HG02840 (cell line): ENCODE measurements at regions not wholly inside any gene's neighbourhood (a gene's known extent, or its start where the extent isn't known, plus 50 kb on each side); places are given as distances from the start of the nearest gene placed in this dataset.

ENCODE experiments used
- ATAC-seq: cut with Tn5 transposase; IDR thresholded peaks from one replicate; pipeline ENCODE4 v1.9.1; 2021; ENCODE audit warnings: mild to moderate bottlenecking, moderate library complexity, moderate number of reproducible peaks; ENCODE audit not compliant: unreplicated experiment, low FRiP score

DNA sequence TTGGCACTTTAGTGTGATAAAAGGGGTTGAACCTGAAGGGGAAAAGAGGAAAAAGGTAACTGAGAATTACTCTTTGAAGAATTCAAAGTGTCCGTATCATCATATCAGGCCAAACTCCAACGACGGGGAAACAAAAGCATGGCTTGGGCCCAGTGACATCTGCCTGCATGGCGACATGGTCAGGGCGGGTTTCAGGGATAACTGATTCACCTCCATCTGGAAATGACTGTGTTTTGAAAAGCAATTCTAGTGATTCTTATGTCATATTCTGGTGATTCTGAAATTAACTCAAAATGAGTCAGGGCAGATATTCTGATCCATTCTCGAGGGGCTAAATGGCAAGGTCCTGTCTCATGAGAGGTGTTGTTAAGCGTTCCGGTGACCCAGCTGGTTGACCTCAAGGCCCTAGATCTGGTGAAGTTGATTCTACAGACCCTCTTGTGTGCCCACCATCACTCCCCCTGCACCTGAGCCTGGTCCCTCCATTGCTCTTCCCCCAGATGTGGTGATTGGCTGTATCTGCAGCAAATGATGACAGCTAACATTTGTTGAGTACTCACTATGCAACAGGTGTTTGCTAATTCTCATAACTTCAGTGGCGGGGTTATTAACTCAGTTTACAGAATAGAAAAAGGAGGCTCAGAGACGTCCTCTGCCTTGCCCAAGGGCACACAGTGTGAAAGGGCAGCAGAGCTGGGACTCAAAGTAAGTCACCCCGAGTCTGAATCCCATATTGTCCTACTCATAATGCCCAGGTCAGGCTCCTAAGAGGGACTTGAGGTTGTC lies 251.8 kb downstream of the MAF start:
- no peak for ATAC-seq

DNA sequence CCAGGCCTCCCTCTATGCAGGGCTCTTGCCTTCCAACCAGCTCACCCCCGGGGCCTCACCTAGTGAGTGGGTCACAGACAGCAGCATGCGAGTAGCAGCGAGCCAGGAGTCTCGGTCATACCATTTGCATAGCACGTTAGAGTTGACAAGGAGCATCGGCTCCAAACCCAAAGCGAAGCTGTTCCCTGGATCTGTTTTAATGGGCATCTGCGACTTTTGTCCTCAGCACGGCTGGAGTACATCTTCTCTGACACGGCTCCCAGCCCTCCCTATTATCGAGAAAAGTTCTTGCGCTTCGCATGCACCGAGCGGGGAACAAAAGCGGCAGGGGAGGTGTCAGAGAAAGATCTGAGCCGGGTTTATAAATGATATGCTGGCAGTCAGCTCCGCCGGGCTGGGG lies 253.3 kb downstream of the MAF start:
- no peak for ATAC-seq

DNA sequence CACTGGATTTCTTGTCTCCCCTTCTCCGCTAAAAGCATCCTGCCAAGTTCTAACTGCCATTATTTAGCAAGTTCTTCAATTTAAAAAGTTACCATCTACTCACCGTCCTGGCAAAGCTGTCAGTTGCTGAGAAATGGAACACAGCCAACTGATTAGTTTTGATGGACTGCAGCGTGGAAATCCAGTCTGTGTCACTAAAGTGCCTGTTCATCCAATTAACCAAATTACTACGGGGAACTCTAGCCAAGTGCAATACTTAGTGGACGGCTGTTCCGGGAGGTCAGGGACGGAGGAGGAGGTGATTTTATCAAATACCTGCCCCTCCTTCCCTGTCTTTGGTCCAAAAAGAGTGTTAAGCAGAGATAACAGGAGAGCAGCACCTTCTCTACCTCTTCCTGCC lies 260.7 kb downstream of the MAF start:
- ATAC-seq = no peak

DNA sequence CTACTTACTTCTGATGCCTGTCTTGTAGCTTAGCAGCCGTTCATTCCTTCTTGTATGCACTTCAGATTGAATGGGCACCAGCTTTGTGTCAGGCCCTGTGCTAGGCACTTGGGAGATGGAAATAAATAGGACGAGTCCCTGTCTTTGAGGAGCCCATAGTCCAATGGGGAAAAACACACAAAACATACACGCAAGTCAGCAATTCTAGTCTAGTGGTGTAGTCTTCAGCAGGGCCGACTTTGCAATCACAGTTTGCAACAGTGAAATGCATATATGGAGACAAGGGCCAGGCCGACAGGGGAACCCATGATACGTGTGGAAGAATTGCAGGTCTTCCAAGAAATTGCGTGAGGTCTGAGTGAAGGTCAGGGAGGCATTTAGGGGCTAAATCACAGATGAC lies 262.6 kb downstream of the MAF start:
- no peak for ATAC-seq

DNA sequence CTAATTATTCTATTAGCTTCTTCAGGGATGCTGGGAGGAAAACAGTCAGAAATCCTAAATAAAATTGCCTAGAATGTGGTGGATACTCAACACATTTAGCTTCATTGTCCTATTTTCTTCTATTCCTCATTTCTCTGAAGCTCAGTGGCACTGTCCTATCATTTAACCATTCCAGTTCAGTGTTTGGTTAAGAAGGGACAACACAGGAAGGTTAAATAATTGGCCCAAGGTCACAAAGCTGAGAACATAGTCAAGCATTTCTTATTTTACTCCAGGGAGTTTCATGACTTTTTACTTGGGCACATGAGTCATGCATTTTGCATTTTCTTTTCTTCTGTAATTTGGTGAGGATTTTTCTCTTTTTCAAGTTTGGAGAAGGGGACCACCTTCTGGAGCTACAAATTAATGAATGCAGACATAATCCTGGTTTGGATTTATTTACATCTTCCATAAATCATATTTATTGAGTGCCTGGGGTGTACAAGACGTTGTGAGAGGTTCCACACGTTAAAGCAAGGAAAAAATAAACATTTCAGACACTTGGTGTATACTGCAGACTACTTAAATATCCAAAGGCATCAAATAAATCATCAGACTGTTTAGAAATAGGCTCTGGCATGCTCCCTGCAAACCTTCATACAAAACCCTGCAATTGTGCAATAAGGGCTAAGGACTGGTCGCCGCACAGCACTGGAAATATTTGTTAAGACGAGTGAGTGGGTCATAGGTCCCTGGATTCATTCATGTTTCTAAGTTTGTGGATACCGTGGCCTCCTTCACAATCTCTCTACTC lies 263.9 kb downstream of the MAF start:
- ATAC-seq = no peak

DNA sequence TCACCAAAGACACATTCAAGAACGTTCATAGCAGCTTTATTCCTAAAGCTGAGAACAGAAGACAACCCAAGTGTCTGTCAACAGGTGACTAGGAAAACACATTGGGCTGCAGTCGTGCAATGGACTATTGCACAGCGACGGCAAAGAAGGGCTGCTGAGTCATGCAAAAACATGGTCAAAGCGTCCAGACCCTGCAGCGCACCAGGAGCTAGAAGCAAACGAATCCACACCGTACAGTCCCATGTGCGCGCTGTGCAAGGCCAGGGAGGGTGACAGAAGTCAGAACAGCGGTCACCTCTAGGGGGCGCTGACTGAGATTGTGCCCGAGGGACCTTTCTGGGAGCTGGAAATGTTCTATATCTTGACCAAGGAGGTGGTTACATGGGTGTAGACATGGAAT lies 266.4 kb downstream of the MAF start:
- no peak for ATAC-seq

DNA sequence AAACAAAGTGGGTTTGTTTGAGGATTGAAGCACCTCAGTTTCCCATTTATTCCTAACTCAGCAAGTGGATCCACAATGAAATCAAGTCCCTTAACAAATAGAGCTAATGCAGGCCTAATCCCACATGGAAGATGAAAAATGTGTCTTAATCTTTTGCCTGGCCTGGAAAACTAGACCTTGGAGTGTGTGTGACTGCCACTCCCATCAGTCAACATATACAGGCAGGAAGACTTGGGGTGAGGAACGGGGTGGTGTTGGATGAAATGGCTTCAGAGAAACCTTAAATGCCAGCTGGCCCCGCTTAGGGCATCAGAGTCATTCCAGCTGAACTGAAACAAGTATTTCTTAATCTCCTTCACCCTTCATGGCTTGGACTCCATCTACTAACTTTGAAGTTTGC lies 269.5 kb downstream of the MAF start:
- no peak for ATAC-seq

DNA sequence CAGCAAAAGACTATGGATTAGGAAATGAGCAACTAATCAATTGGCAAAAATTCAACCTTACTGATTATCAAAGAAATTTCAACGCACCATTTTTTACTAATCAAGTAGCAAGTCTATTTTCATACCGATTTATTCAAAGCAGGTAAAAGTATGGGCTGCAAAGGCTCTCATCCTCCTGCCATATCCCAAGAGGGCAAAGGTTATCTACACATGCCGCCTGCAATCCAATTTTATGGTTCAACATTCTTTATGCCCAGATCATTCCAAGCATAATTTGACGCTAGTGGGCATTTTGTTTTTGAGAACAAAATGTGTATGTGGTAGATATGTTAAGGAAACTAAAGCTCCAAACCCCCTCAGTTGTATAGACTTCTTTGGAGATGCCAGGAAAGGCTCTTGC lies 270.6 kb downstream of the MAF start:
- no peak for ATAC-seq

DNA sequence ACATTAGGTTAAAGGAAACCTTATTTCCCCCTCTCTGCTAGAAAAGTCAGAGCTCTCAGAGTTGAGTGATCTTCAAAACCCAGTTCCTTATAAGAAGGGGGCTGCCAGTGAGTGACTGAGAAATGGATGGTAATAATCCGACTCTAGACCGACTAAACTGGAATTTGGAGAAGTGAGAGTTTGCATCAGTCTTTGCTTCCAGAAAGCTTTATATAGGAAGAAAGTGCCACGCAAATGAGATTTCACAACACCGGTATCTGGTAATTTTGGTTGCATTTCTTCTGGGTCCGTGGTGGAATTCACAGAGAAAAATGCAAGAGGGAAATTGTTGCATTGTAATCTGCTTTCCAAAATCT lies 271.4 kb downstream of the MAF start:
- no peak for ATAC-seq

DNA sequence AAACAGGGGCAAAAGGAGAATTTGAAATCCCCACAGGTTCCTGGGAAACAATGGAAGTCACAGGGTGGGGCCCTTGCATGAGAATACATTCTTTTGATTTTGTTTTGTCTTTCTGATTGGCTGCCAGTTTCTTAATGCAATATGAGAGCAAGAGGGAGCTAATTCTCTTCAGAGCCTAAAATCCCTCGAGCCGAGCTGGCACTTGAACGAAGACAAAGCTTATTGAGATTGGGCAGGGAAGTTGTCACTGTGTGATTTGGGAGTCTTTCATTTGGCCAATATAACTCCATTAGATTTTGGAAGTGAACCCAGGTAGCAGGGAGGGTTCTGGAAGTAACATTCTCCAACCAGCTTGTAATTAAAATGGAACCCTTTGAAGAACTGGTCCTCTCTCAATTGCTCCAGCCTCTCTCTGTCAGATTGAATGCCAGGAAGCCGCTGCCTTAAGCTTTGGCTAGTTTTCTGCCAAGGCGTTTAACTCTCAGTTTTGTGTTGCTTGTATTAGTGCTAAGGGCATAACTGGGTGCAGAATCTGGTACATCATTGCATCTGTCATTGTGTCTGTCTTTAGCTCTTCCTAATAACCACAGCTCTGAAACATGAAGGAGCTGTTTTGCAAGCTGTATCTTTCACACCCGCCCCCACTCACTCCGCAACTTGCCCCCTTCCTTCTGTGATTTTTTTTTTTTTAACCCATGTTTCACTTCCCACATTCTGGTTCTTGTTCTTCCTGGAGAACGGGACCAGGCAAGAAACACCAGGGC lies 272.0 kb downstream of the MAF start:
- ATAC-seq = no peak

DNA sequence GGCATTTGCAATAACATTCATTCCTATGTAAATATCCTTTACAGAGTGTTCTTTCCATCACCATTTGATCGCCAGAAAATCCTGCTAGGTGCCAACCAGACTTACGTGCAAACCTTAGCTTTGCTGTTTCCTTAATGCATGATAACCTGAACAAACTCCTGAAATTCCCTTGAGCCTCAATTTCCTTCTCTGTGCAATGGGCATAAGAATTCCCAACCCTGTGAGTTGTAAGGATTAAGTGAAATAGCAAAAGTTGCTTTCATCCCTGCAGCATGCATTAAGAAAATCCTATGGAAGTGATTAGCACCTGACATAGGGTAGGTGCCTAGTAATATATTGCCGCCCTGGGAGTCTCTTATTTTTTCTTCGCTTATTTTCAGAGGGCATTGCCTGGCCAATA lies 272.7 kb downstream of the MAF start:
- ATAC-seq = no peak

DNA sequence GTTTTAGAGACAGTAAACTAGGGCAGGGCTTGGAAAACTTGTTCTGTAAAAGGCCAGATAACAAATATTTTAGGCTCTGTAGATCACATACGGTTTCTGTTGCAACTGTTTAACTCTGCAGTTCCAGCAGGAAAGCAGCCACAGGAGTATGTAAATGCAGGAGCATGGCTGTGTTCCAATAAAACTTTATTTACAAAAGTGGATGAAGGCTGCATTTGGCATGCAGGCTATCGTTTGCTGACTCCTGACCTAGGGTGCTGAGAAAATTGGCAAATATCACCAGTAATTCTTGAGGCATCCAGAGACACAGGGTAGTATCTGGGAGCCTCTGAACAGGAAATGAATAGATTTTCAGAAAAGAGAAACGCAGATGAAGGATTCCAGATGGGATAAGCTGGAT lies 274.0 kb downstream of the MAF start:
- no peak for ATAC-seq

DNA sequence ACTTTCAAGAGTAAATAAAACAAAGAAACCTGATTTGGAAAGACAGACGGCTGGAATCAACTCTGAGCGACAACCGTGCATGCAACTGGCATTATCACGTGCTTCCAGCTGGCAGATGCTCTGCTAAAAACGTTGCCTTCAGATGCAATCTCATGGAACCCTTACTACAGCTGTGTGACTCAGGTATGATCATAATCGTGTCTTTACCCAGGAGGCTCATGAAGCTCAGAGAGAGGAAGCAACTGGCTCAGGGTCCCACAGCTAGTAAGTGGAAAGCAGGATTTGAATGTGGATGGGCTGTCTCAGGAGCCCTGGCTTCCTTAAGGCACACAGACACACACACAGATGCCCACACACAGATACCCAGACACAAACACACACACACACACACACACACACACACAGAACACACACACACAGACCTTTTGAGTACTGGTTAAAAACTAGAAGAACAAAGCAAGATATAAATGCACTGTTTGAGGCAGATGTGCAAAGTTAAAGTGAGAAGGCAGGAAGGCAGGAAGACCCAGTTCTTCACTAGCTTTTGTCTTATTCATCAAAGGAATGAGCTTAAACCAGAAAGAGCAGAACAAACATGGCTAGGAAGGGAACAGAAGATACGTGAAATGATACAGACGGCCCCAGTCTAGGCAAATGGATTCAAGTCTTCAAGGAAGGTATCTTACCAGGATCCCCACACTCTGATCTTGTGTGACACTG lies 275.2 kb downstream of the MAF start:
- no peak for ATAC-seq

DNA sequence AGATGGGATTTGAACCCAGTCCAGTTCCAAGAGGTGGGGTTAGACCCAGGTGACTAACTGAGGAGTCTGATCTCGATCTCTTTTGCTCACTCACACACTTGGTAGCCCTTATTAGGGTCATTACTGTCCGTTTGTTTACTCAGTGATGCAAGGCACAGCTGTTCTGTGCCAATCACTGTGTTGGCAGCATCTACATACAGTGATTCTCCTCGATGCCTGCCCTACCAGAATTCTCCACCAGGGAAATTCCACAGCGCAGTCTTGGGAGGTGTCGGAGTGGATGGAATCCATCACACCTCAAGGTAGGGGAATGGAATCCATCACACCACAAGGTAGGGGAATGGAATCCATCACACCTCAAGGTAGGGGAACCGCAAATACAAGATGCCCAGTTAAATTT lies 279.6 kb downstream of the MAF start:
- no peak for ATAC-seq

DNA sequence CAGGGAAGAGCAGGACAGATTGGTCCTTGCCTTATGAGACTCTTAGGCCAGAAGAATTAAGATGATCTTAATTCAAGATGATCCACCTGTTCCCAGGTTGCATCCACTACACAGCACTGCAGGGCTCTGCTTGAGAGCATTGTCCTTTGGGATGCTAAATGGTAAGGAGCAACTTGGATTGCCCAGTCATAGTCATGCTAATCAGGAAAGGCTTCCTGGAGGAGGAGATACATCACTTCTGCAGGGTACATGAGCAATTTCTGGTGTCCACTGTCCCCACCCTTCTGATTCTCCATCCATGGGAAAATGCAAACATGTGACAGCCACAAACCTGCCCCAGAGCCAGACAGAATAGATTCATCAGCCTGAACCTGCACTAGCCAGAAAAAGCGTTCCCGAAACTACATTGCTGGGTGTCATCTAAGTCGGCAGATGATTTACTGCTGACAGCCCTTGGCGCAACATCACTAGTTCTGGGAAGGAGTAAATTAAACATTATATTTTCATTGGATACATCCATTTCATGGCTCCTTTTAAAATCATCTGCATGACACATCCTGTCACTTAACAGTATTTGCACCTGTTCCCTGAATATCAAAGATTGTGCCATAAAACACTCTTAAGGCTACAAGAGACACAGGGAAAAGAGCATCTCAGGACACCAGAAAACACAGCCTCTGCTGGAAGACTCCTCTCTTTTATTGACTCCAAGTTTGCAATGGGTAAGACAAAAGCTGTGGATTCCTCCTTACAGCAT lies 282.2 kb downstream of the MAF start:
- no peak for ATAC-seq

DNA sequence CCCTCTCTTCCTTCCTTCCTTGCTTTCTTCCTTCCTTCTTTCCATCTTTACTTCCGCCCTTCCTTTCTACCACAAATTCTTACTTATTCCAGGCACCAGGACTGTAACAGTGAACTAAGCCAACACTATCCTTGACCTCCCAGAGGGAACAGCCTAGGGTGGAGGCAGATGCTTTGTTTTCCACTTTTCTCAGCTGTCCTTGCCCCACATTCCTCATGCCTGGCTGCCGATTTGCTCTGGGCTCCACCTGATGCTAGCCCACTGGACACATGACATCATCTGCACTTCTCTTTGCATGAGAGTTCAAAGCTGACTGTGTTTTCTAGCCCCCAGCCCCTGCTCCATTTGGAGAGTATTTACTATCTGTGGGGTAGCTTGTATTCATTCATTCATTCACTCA lies 283.0 kb downstream of the MAF start:
- ATAC-seq = no peak

DNA sequence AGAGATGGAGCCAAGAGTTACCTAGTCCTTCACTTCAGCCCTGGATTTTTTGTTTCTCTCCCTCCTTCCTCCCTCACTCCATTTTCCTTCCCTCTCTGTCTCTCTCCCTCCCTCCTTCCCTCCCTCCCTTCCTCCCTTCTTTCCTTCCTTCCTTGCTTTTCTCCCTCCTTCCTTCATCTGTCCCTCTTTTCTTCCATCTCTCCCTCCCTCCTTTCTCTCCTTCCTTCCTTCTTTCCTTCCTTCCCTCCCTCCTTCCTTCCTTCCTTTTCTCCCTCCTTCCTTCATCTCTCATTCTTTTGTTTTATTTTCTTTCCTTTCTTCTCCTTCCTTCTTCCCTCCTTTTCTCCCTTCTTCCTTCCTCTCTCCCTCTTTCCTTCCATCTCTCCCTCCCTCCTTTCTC lies 283.5 kb downstream of the MAF start:
- ATAC-seq = no peak

DNA sequence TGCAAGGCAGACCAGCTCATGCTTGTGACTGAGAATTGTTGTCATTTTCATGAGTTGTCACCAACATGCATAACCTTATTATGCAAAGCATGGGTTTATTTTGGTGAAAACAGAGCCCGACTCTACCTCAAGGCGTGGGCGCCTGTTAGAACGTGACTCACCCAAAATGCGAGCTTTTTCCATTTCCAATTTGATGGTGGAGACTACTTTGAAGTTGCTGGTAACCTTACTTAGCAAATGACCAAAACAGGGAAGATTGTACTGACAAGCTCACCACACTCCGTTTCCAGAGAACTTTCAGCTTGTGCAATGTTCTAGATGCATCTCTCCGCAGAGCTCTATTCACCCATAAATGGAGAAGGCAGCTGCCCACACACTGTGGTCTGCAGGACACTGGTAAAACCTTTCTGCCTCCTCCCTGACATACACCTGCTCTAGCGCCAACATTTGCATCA lies 284.5 kb downstream of the MAF start:
- peak; percentile 71 for ATAC-seq

DNA sequence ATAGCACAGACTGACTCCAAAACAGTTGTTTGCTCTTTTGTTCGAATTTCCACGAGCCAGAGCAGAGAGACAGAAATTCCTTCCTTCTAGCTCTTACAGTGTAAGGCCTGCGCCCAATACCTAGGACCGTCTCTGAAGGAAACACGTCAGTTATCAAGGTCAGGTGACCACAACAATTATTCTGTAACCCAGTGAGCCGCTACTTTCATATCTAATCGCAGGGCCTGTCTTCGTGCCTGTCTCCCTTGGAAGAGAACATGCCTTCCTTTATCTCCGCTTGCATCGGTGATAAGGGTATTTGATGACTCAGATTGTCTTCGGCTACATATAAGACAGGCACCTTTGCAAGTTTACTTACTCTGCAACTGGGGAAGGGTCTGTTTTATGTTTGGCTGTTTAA lies 288.0 kb downstream of the MAF start:
- no peak for ATAC-seq

DNA sequence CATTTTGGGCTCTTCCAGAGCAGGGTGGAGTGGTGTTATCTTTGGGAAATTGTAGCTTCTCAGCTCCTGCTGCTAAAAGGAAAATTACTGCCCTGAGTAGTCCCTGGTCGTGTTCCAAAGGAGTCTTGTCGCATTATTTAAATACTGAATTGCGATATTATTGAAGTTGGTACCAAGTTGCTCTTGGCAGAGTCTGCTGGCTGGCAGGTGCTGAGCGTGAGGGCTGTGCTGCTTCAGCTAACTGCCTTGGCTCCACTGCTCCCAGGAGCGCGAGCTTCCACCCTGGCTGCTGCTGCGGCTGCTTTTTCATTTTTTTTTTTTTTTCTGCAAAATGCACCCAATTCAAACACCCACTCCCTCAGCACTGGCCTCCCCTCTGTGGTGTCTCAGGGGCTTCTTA lies 289.8 kb downstream of the MAF start:
- ATAC-seq = no peak
